RKO (cell line): ENCODE measurements at regions not wholly inside any gene's neighbourhood (a gene's known extent, or its start where the extent isn't known, plus 50 kb on each side); places are given as distances from the start of the nearest gene placed in this dataset.

Experiments used
- DNase-seq: peaks from one replicate; pipeline ENCODE4 v3.0.0-alpha.2; 2016; ENCODE audit warnings: low spot score

DNA sequence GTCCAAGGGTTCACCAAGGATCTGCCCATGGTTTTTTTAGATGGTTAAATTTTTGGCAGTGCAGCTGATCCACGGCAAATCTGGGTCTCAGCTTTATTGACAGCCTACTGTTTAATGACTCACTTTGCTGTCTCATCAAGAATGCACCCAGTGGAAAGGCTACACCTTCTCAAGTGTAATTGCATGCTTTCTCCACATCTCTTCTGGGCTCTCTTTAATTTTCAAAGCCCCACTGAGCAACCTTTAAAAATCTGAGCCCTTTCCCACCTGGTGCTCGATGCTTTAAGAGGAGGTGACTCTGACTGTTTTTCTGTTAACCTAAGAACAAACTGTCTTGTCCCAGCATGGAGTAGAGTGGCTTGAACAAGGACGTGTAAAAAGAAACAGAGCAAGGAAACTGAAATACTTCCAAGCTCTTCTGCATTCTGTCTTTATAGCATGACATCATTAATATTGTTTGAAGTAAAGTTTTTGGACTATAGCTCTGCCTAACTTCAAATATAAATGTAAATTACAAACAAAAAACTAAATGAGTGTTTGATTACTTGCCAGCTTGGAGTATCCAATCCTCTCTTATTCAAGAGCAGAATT is 214.2 kb upstream of the KRR1 start:
- peak; percentile 95 for DNase-seq

DNA sequence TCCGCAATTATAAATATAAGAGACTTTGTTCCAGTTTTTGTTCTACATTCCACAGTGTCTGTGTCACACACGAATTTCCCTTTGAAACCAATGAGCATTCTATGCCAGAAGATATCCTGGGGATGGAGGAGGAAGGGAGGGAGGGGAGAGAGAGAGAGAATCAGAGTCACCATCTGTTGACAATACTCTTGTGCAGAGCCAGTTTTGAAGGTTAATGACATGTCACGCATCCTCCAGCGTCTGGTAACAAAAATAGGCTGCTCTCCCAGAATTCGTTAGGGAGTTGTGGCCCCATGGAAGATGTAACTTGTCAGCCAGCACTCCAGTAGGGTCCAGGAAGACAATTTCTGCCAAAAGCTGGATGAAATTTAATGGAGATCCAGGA is 213.5 kb upstream of the KRR1 start:
- DNase-seq, result peak; percentile 37

- no peak for DNase-seq
Observed at GRCh38 chr12:75724307-75724927, 213.0 kb upstream of the KRR1 start.

DNA sequence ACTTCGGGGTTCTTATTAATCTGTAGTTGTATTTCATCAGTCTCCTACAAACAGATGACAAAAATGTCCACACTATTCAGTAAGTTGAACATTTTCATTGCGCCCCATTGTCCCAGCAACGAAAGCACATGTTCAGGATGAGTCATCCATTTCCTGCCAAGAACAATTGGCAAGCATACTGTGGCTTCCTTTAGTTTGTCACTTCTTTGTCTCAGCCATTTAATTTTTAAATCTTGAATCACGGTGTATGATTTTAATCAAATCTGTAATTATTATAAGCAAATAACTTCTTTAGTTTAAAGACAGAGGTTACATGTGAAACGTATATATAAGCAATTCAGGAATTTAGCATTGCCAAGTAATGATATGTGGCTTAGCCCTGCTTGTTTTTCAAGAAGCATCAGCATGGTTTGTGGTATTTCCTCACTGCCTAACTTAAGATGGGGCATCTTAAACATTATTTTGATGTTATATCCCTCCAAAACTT is 211.3 kb upstream of the KRR1 start:
- peak; percentile 93 for DNase-seq

GRCh38 chr12:75721796-75722195 is 210.4 kb upstream of the KRR1 start:
- no peak for DNase-seq

DNA sequence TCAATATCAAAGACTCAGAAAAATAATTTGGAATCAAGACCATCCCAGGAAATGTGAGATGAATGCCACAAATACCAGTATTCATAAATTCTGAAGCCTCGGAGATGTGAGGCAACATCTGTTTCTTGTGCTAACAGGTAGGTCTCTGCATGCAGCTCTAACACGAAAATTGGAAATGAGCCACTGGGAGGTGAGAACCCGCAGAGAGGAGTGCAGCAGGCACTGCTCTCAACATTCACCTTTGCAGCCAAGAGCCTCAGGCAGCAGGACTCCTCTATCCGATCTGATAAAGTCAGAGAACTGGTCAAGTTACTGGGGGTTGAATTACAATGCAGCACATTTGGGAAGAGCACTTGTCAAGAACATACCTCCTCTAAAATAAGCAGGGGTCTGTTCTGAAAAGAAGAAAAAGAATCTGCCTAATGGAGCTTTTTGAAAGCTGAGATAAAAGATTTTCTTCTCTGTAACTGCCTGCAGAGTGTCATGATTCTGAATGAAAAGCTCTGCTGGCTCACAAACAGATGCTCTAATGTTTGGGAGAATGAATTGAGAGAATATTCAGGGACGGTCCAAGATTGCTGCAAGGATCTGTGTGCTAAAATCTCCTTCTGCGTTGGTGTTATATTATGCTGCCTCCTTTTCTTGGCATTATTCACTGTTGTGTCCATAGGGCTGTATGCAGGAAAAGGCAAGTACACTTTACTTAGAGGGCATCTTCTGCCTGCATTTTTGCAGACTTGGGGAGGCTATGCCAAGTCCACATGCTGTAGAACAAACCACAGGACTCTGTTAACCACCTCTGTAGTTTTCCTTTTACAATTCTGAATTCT is 209.6 kb upstream of the KRR1 start:
- DNase-seq, result no peak

GRCh38 chr12:75717902-75718301 is 206.5 kb upstream of the KRR1 start:
- DNase-seq, result no peak

- no peak for DNase-seq
Observed at GRCh38 chr12:75716291-75717025, 205.0 kb upstream of the KRR1 start.

DNA sequence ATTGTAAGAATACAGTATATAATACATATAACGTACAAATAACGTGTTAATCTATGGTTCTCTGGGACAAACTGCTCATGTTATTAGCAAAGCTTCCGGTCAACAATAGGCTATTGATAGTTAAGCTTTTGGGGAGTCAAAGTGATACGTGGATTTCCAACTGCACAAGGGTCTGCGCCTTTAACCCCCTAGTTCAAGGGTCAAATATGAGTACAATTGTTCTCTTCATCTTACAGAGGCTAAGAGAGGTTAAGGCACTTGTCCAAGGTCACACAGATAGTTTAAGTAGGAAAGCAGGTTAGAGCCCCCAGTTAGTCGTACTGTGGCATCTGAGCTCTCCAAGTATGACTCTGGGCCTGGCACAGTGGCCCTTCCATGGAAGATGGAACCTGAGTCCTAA is 204.3 kb upstream of the KRR1 start:
- DNase-seq, result no peak

DNA sequence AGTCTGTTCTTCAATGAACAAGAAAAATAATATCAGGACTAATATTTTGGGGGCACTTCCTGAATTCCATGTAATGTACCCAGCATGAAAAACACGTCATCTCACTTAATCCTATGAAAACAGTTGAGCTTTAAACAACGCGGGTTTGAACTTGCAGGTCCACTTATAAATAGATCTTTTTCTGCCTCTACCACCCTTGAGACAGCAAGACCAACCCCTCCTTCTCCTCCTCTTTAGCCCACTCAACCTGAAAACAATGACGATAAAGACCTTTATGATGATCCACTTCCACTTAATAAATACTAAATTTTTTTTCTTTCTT is 203.9 kb upstream of the KRR1 start:
- no peak for DNase-seq

GRCh38 chr12:75714462-75715322 is 203.3 kb upstream of the KRR1 start:
- DNase-seq, result no peak

- no peak for DNase-seq
Observed at GRCh38 chr12:75713434-75713833, 202.0 kb upstream of the KRR1 start.

DNA sequence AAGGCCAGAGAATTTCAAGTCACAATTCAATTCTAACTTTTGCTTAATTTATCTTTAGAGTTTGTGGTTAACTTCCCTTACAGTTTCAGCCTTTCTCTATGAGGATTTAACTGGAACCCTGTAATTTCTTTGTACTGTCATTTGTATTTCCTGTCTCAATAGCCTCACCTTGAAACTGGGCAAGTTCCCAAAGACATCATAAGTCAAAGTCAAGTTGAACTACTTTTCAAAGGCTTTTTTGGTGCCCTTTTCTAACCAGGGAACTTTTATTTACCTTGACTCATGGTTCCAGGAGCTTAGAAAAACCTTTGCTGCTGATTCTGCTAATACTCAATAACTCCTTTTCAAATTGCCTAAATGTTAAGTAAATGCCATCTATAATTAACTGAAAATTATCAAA is 200.8 kb upstream of the KRR1 start:
- no peak for DNase-seq

DNA sequence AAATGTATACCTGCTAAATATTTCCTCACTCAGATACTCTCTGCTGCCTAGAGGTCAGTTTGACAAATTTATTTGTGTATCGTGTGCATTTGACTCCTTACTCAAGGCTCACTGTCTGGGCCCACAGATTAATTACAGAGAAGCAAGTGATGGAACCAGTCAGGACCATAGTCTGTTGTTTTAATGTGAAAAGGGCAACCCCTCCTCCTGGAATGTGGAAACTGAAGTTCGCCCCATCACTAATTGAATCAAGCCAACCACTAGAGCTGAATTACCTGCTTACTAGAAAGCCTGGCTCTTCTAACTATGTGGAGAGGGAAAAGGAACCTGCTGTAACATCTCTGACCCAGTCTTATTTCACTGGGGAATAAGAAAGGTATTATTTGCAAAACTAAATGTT is 199.9 kb upstream of the KRR1 start:
- DNase-seq, result no peak

GRCh38 chr12:75710361-75711069 is 199.1 kb upstream of the KRR1 start:
- DNase-seq, result no peak

- DNase-seq, result no peak
Observed at GRCh38 chr12:75709503-75709902, 198.1 kb upstream of the KRR1 start.

GRCh38 chr12:75708802-75709201 is 197.4 kb upstream of the KRR1 start:
- no peak for DNase-seq

GRCh38 chr12:75707983-75708382 is 196.6 kb upstream of the KRR1 start:
- no peak for DNase-seq

- peak; percentile 47 for DNase-seq
Observed at GRCh38 chr12:75706786-75707605, 195.6 kb upstream of the KRR1 start.
